Right atrium auricular region (tissue), 2 donors: ENCODE measurements at regions not wholly inside any gene's neighbourhood (a gene's known extent, or its start where the extent isn't known, plus 50 kb on each side); places are given as distances from the start of the nearest gene placed in this dataset.
"Not testable (repeated sequence)": the region's sequence is repeated elsewhere in the genome, so short reads cannot be mapped to it uniquely, and the experiment has no call there.

Experiments
- DNase-seq: peaks from one replicate; pipeline ENCODE4 v3.0.0-alpha.2; 2019; ENCODE audit warnings: low spot score
- H3K27ac ChIP-seq, 2 donors: fragments of 200-600 bp; sonication (generic); 1 replicate in 1 of 2; 2 replicates in 1 of 2; pipeline ENCODE4 v1.5.1; 2016 to 2019
- H3K27me3 ChIP-seq, 2 donors: fragments of 200-600 bp; sonication (generic); one replicate each; pipeline versions ENCODE4 v1.5.1 to v1.6.0; 2017 to 2019
- H3K36me3 ChIP-seq: fragments of 200-600 bp; sonication (generic); one replicate; pipeline ENCODE4 v1.5.1; 2016
- H3K4me1 ChIP-seq, 2 donors: fragments of 200-600 bp; sonication (generic); one replicate each; pipeline versions ENCODE4 v1.5.1 to v1.6.0; 2017 to 2019
- H3K4me3 ChIP-seq, 2 donors: fragments of 200-600 bp; sonication (generic); 1 replicate in 1 of 2; 2 replicates in 1 of 2; pipeline ENCODE4 v1.5.1; 2017 to 2019; ENCODE audit warnings: mild to moderate bottlenecking in 1 of 2, moderate library complexity in 1 of 2
- H3K9me3 ChIP-seq, 2 donors: fragments of 200-600 bp; sonication (generic); one replicate each; pipeline ENCODE4 v1.5.1; 2019
- TF ChIP-seq, protein P1 (sequence below), 2 donors: fragments of 200-600 bp; sonication (generic); IDR thresholded peaks; one replicate each; pipeline ENCODE4 v1.5.1; 2019; ENCODE audit warnings: antibody characterized with exemption in 2 of 2

DNA sequence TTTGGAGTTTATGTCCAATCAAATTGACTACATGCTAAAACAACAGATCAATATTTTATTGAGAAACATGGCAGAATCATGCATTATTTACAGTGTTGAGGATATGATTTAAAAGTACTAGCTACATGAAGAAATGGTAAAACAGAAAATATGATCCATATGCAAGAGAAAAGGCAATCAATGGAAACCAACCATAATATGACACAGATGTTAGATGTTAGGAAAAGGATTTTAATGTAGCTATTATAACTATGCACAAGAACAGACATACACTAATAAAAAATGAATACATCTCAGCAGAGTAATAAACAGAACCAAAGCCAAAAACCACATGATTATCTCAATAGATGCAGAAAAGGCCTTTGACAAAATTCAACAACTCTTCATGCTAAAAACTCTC, 166.2 kb upstream of the CACNA2D1 start:
- TF ChIP-seq, protein P1, sequence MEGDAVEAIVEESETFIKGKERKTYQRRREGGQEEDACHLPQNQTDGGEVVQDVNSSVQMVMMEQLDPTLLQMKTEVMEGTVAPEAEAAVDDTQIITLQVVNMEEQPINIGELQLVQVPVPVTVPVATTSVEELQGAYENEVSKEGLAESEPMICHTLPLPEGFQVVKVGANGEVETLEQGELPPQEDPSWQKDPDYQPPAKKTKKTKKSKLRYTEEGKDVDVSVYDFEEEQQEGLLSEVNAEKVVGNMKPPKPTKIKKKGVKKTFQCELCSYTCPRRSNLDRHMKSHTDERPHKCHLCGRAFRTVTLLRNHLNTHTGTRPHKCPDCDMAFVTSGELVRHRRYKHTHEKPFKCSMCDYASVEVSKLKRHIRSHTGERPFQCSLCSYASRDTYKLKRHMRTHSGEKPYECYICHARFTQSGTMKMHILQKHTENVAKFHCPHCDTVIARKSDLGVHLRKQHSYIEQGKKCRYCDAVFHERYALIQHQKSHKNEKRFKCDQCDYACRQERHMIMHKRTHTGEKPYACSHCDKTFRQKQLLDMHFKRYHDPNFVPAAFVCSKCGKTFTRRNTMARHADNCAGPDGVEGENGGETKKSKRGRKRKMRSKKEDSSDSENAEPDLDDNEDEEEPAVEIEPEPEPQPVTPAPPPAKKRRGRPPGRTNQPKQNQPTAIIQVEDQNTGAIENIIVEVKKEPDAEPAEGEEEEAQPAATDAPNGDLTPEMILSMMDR (IDR thresholded peaks at IDR 0.05) = no peak
- Histone ChIP-seq H3K27me3 (no peaks in the 10 kb centered on the region), H3K36me3 (no peaks in the 10 kb centered on the region), H3K9me3 (no peaks in the 10 kb centered on the region), H3K4me3 (no peak overlapping the region), H3K27ac (no peak overlapping the region), H3K4me1 (no peaks in the 10 kb centered on the region)
- no peak for DNase-seq

DNA sequence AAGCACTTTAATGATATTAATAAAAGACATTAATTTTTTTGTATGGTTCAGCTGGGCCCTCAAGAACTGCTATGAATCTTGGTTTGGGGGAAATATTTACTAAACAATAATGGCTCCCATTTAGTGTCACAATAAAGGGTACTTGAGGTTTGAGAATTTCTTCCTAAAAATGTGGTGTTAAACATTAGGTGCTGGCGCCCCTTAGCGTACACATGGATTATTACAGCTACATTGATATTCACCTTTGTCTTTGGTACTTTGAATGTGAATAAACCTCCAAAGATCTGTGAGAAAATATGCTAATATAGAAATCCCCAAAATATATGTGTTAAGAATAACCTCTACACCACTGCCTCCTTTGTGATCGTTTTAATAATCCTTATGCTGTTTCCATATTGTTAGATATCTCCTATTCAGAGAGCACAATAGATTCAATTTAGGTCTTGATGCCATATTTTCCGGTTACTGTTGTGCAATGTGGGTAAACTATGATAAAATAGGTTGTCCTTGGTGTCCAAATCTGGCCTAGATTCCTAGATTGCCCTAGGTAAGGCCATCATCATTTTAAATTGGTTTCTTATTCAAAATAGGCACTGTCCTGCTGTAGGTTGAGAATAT, 161.8 kb upstream of the CACNA2D1 start:
- no peak overlapping the region for H3K27ac ChIP-seq
- TF ChIP-seq, protein P1 (IDR thresholded peaks at IDR 0.05) = peak; percentile 52 to 78
- DNase-seq = no peak
- no peaks in the 10 kb centered on the region for H3K4me1 ChIP-seq
- H3K4me3 ChIP-seq = no peak overlapping the region
- no peaks in the 10 kb centered on the region for H3K36me3 ChIP-seq
- no peaks in the 10 kb centered on the region for H3K27me3 ChIP-seq
- H3K9me3 ChIP-seq = no peaks in the 10 kb centered on the region

DNA sequence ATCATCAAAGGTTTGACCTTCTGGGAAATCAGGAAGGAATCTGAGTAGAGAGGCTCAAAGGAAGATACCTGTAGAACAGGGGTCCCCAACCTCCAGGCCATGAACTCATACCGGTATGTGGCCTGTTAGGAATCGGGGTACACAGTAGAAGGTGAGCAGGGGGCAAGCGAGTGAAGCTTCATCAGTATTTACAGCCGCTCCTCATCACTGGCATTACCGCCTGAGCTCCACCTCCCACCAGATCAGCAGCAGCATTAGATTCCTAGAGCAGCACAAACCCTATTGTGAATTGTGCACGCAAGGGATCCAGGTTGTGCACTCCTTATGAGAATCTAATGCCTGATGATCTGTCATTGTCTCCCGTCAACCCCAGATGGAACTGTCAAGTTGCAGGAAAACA, 158.5 kb upstream of the CACNA2D1 start:
- no peaks in the 10 kb centered on the region for H3K9me3 ChIP-seq
- TF ChIP-seq, protein P1 (IDR thresholded peaks at IDR 0.05) = no peak
- H3K4me3 ChIP-seq = no peak overlapping the region
- H3K27ac ChIP-seq = no peak overlapping the region
- no peaks in the 10 kb centered on the region for H3K36me3 ChIP-seq
- DNase-seq = no peak
- no peaks in the 10 kb centered on the region for H3K27me3 ChIP-seq
- no peaks in the 10 kb centered on the region for H3K4me1 ChIP-seq

DNA sequence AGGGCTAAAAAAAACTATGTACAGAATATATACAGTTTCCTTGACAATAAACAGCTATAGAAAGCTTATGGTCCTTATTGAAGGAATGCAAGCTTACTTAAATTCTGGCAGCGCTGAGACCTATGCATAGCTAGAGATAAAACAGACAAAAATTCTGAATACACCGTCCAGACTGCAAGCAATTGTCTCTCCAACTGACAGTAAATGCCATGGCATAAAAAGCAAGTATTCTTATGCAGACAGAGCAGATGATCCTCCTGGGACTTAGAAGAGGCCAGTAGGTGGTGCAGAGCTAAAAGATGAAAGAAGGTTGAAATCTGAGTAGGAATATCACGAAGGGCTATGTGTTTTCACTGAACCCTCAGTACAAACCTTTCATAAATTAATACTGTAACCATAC, 157.0 kb upstream of the CACNA2D1 start:
- Histone ChIP-seq H3K9me3 (no peaks in the 10 kb centered on the region), H3K4me1 (no peaks in the 10 kb centered on the region), H3K36me3 (no peaks in the 10 kb centered on the region), H3K4me3 (no peak overlapping the region), H3K27me3 (no peaks in the 10 kb centered on the region), H3K27ac (no peak overlapping the region)
- TF ChIP-seq, protein P1 (IDR thresholded peaks at IDR 0.05) = no peak
- DNase-seq = no peak

DNA sequence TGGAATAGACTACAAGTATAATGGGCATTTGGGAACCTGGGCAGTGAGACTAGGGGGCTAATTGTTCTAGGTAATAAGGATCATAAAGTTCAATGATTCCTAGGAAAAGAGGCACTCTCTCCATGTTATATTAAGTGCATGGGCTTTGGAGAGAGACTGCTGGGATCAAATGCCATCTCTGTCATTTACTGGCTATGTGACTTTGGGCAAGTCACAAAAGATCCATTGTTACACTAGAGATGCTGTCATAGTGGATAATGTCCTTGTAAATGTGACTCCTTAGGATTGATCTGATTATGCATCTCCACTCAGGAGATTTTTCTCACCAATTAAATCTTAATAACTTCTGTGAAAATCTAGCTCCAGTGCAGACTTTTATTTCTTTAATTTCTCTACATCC, 156.3 kb upstream of the CACNA2D1 start:
- DNase-seq = no peak
- no peaks in the 10 kb centered on the region for H3K27me3 ChIP-seq
- no peak overlapping the region for H3K4me3 ChIP-seq
- no peaks in the 10 kb centered on the region for H3K9me3 ChIP-seq
- H3K4me1 ChIP-seq = peaks cover 0 to under 1% of the 10 kb centered on the region in 2 donors
- TF ChIP-seq, protein P1 (IDR thresholded peaks at IDR 0.05) = no peak
- no peak overlapping the region for H3K27ac ChIP-seq
- no peaks in the 10 kb centered on the region for H3K36me3 ChIP-seq

DNA sequence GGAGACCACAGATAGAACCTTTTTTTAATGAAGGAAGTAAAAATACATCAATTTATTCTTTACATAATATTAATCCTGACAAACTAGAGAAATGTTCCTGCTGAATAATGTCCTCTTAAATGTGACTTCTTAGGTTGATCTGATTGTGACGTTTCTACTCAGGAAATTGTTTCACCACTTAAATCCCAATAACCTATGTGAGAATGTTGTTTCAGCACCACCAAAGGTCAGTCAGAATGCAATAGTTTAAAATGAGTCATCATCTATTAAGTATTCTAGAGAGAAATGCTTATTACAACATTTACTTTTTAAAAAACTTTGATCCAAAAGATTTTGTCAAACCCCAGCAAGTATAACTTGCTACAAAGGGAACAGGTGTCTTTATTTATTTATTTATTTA, 155.4 kb upstream of the CACNA2D1 start:
- TF ChIP-seq, protein P1 (IDR thresholded peaks at IDR 0.05) = no peak
- Histone ChIP-seq H3K27me3 (no peaks in the 10 kb centered on the region), H3K27ac (no peak overlapping the region), H3K4me3 (no peak overlapping the region), H3K4me1 (peaks cover 0 to 4% of the 10 kb centered on the region in 2 donors), H3K36me3 (no peaks in the 10 kb centered on the region), H3K9me3 (no peaks in the 10 kb centered on the region)
- DNase-seq = no peak

DNA sequence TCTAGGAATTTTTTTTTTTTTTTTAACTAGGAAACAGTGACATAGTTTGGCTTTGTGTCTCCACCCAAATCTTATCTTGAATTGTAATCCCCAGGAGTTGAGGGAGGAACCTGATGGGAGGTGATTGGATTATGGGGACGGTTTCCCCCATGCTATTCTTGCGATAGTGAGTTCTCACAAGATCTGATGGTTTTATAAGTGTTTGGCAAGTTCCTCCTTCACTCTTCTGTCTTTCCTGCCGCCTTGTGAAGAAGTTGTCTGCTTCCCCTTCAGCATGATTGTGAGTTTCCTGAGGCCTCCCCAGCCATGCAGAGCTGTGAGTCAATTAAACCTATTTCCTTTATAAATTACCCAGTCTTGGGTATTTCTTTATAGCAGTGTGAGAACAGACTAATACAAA, 152.2 kb upstream of the CACNA2D1 start:
- not testable (repeated sequence) for H3K27ac ChIP-seq, H3K4me1 ChIP-seq, H3K4me3 ChIP-seq, H3K27me3 ChIP-seq, H3K36me3 ChIP-seq, H3K9me3 ChIP-seq, DNase-seq
